GM12864 (cell line): ENCODE measurements at regions not wholly inside any gene's neighbourhood (a gene's known extent, or its start where the extent isn't known, plus 50 kb on each side); places are given as distances from the start of the nearest gene placed in this dataset.

ENCODE experiments used
- DNase-seq: peaks from one replicate; pipeline ENCODE4 v3.0.0-alpha.2; 2011; ENCODE audit warnings: low read depth
- H3K4me3 ChIP-seq: 2 replicates; pipeline ENCODE4 v1.5.1; 2011; ENCODE audit warnings: mild to moderate bottlenecking, low read depth, low read length, control low read depth
- TF ChIP-seq, protein P1 (sequence below): IDR thresholded peaks from 2 replicates; pipeline ENCODE4 v1.5.1; 2011; ENCODE audit warnings: low read depth, mild to moderate bottlenecking, moderate library complexity, low read length, control low read depth, inconsistent platforms; ENCODE audit errors: missing control alignments

DNA sequence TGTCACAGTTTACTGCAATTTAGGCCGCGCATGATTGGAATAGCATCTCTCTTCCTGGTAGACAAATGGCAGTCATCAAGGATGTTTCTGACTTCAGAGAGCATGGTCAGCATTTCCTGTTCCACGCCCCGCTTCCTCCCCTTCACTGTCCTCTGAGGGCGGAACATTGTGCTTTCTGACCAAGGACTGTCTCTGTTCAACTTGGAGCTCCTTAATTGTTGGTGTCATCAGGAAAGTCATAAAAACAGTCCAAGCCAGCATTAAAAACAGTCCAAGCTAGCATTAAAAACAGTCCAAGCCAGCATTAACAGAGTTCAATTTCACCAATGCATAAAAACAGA, 301.3 kb upstream of the IRX4 start:
- no peak for DNase-seq
- H3K4me3 ChIP-seq: no peak overlapping the region
- TF ChIP-seq, protein P1, sequence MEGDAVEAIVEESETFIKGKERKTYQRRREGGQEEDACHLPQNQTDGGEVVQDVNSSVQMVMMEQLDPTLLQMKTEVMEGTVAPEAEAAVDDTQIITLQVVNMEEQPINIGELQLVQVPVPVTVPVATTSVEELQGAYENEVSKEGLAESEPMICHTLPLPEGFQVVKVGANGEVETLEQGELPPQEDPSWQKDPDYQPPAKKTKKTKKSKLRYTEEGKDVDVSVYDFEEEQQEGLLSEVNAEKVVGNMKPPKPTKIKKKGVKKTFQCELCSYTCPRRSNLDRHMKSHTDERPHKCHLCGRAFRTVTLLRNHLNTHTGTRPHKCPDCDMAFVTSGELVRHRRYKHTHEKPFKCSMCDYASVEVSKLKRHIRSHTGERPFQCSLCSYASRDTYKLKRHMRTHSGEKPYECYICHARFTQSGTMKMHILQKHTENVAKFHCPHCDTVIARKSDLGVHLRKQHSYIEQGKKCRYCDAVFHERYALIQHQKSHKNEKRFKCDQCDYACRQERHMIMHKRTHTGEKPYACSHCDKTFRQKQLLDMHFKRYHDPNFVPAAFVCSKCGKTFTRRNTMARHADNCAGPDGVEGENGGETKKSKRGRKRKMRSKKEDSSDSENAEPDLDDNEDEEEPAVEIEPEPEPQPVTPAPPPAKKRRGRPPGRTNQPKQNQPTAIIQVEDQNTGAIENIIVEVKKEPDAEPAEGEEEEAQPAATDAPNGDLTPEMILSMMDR: no peak

DNA sequence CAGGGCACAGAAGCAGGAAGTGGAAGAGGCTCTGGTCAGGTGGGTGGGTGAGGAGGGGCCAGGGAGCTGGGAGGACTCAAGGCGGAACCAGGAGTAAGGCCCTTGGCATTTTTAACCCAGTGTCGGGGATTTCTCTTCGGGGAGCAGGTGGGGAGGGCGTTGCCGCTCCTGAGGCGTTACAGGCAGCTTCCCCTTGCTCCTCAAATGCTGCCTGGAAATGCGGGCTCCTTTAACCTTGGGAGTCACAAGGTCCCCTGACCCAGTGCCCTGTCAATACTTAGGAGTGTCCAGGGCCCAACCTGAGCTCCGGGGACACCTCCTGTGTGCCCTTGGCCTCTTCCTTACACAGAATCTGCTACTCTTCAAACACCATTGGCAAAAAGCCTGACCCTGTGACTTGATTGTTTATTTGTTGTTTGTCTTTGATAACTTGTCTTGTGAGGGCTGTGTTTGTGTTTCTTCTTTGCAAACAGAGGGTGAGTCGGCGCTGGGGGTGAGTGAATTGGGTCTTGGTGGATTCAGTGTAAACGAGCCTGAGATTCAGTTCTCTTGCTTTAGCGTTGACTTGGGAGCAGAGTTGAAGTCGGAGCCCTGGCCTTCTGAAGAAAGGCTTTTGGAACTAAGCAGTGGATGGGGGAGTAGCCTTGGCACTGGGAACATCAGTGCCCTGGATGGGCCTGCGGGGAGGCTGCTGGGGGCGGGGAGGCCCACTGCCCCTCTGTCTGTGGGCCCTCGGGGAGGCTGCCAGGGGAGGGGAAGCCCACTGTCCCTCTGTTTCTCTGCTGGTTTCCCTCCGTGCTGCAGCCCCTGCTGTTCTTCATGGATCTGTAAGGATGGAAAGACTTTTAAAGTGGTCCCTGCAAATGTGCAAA, 300.7 kb upstream of the IRX4 start:
- TF ChIP-seq, protein P1: no peak
- DNase-seq: no peak
- H3K4me3 ChIP-seq: no peak overlapping the region

DNA sequence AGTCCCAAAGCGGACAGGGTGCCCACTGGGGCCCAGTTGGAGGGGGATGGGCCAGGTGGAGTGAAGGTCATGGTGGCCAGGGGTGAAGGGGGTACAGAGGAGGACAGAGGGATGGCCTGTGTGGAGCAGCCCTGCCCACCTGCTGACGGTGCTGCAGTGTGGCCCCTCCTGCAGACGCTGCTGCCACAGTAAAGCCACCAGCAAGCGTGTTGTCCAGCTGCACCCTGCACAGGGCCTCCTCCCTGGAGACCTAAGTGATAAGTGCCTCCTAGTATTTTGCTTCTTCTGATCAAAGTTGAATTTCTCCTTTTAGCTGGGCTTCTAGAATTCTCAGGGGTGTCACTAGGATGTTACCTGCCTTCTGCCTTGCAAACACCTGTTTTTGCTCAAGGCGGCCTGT, 299.3 kb upstream of the IRX4 start:
- no peak for DNase-seq
- no peak overlapping the region for H3K4me3 ChIP-seq
- TF ChIP-seq, protein P1: no peak

DNA sequence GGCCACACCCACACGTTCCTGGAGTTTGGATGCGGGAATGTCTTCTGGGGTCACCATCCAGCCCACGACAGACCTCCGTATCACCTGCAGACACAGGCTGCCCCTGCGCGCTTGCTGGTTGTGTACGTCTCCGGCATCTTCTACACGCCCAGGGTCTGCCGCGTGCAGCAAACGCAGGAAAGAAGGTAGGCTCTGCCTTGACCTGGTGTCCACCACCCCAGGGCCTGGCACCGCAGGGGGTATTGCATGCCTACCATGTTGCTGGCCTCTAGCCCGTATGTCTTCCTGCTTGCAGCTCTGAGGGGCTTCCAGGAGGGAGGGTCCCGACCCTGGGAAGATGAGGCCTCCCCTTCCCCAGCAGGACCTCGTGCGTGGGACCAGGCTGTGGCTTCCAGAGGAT, 298.8 kb upstream of the IRX4 start:
- H3K4me3 ChIP-seq: no peak overlapping the region
- DNase-seq: no peak
- TF ChIP-seq, protein P1: no peak

DNA sequence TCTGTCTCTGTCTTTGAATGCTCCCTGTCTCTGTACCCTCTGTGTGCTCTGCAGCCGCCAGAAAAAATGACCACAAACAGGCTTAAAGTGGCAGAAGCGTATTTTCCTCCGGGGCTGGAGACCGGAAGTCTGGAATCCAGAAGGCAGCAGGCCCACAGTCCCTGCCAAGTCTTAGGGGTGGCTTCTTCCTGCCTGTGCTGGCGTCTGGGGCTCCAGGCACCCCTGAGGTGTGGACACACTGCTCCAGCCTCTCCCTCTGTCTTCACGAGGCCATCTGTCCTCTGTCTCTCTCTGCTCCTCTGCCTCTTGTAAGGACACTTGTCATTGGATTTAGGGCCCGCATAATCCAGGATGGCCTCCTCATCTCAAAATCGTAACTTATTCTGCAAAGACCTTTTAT, 298.4 kb upstream of the IRX4 start:
- no peak for DNase-seq
- H3K4me3 ChIP-seq: no peak overlapping the region
- TF ChIP-seq, protein P1: no peak

DNA sequence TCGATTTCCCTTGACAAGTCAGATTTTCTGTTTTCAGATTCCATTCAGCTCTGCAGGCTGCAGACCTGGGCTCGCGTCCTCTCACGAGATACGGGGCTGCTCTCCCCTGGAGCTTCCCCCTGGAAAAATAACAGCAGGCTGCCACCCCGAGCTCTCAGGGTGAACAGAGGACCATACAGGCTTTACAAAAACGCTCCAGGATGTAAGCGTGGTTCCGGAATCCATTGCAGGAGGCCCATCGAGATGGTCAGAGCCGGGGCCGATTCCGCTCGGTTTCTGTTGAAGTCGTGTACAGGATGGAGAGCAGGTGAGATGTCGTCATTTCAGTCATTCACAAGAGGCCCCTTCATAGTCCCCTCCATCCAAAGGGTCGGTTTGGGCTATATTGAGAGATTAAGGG, 297.7 kb upstream of the IRX4 start:
- no peak for DNase-seq
- TF ChIP-seq, protein P1: no peak
- no peak overlapping the region for H3K4me3 ChIP-seq

DNA sequence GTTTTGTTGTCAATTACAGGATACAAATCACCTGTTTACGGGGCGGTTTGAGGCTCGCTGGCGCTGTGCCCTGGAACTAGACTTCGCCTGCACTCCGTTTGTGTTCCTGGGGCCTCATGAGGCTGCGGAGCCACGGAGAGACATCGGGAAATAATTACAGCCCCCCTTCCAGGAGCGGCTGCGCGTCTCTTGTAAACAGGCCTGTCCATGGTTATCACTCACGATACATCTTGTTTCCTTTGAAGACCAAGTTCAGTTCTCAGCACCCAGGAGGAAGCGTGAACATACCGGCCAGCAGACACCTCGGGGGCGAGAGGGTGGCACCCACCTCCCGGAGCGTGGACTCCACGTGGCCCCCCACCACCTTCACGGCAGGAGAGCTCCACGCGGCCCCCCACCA, 297.1 kb upstream of the IRX4 start:
- no peak for DNase-seq
- TF ChIP-seq, protein P1: no peak
- H3K4me3 ChIP-seq: no peak overlapping the region
